ENCODE measurements at regions not wholly inside any gene's neighbourhood (a gene's known extent, or its start where the extent isn't known, plus 50 kb on each side); places are given as distances from the start of the nearest gene placed in this dataset.

- Mint-ChIP-seq H3K9me3 (no peaks in the 10 kb centered on the region), H3K4me1 (no peaks in the 10 kb centered on the region), H3K36me3 (ENCODE audit: low read depth) (no peaks in the 10 kb centered on the region), H3K4me3 (no peak overlapping the region), H3K27me3 (peaks cover 2% of the 10 kb centered on the region), H3K27ac (no peak overlapping the region)
- TF ChIP-seq, protein P1, sequence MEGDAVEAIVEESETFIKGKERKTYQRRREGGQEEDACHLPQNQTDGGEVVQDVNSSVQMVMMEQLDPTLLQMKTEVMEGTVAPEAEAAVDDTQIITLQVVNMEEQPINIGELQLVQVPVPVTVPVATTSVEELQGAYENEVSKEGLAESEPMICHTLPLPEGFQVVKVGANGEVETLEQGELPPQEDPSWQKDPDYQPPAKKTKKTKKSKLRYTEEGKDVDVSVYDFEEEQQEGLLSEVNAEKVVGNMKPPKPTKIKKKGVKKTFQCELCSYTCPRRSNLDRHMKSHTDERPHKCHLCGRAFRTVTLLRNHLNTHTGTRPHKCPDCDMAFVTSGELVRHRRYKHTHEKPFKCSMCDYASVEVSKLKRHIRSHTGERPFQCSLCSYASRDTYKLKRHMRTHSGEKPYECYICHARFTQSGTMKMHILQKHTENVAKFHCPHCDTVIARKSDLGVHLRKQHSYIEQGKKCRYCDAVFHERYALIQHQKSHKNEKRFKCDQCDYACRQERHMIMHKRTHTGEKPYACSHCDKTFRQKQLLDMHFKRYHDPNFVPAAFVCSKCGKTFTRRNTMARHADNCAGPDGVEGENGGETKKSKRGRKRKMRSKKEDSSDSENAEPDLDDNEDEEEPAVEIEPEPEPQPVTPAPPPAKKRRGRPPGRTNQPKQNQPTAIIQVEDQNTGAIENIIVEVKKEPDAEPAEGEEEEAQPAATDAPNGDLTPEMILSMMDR (IDR thresholded peaks at IDR 0.05): no peak
- no peak for DNase-seq
- ChIA-PET POLR2A (no interaction called here), CTCF (no interaction called here)
- intact Hi-C loops (cut with micrococcal nuclease): no loop called here
- ATAC-seq (ENCODE audit: low read depth): no peak
Observed at GRCh38 chr1:228905701-228906101, 170.4 kb downstream of the RHOU start.

- TF ChIP-seq, protein P1 (IDR thresholded peaks at IDR 0.05): no peak
- ATAC-seq (ENCODE audit: low read depth) (no peak), DNase-seq (no peak)
- CTCF ChIA-PET: no interaction called here
- POLR2A ChIA-PET: no interaction called here
- no peak overlapping the region for H3K4me3 Mint-ChIP-seq
- no peak overlapping the region for H3K27ac Mint-ChIP-seq
- peaks cover 2% of the 10 kb centered on the region for H3K27me3 Mint-ChIP-seq
- no peaks in the 10 kb centered on the region for H3K4me1 Mint-ChIP-seq
- no peaks in the 10 kb centered on the region for H3K36me3 Mint-ChIP-seq (ENCODE audit: low read depth)
- intact Hi-C loops (cut with micrococcal nuclease): no loop called here
- H3K9me3 Mint-ChIP-seq: no peaks in the 10 kb centered on the region
Observed at GRCh38 chr1:228906223-228906860, 171.1 kb downstream of the RHOU start.

DNA sequence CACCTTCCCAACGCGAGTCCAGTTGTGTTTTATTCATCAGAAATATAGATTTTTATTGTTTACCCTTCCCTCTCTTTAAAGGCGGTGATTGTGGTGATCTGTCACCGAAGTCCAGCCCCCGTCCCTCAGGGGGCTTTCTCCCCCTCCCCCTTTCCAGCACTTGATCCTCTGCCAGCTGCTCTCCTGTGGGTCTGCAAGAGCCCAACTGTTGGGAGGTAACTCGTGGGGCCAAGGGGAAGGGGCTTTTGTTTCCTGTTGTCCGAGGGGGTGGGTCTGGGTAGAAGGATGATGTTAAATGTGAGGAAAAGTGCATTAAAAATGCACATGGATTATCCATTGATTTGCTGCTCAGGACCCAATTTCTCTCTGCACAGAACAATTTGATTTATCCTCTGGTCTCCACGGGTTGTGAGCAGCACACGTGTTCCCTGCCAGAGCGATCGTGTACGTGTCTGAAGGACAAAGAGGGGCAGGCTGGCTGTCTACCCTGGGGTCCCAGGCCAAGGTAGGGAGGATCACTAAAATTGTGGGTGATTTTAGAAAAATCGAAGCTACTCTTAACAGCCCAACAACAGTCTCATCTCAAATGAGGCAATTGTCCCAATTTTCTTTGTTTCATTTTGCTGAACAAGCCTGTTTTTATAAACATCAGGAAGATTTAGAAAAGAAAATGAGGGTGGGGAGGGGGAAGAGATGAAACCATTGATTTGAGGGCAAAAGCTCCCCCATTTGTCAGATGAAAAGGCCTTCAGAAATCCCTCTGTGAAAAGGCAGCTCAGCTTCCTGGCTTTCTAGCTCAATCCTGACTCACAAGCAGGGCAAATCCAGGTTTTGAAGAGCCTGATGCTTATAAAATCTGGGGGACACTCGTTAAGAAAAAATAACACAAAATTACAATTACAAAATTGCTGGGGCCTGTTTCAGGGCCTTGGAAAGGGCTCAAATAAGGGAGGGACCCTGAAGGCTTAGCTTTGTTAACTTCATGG lies 176.2 kb downstream of the RHOU start:
- H3K4me3 Mint-ChIP-seq: no peak overlapping the region
- ATAC-seq (ENCODE audit: low read depth) (no peak), DNase-seq (no peak)
- ChIA-PET POLR2A (no interaction called here), CTCF (no interaction called here)
- no peaks in the 10 kb centered on the region for H3K36me3 Mint-ChIP-seq (ENCODE audit: low read depth)
- no peaks in the 10 kb centered on the region for H3K4me1 Mint-ChIP-seq
- intact Hi-C loops (cut with micrococcal nuclease): no loop called here
- TF ChIP-seq, protein P1 (IDR thresholded peaks at IDR 0.05): no peak
- no peak overlapping the region for H3K27ac Mint-ChIP-seq
- no peaks in the 10 kb centered on the region for H3K27me3 Mint-ChIP-seq
- H3K9me3 Mint-ChIP-seq: peaks cover 2% of the 10 kb centered on the region

DNA sequence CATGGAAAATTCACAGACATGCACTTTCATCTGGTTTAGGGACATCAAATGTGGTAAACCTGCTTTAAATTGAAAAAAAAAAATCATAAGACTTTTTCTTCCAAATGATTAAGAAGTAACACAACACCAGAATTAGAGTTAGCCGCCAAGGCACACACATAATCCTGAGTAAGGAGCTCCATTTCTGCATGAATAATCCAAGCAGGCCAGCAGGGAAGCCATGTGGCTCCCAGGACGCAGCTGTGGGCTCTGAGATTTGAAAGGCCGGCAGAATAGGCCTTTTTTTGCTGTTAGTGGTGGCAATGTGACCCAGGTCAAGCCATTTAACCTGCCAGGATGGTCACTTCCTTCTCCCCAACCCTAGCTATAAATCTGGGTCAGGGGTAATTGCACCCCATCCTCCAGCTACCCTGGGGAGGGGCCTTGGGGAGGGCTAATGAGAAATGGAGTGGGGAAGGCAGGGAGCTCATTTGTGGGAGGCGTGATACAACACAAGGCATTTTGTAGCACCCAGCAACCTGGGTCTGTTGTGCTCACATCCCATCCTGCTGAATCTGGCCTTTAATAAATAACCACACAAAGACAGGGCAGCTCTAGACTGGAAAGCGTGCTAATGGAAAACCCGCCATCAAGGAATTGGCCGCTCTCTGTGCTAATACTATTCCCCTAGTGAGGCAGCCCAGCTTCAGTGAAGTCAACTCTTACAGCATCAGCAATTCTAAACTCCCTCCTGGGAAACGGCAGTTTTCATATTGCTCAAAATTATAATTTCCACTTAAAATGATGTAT lies 178.5 kb downstream of the RHOU start:
- intact Hi-C loops (cut with micrococcal nuclease): no loop called here
- POLR2A ChIA-PET: no interaction called here
- Mint-ChIP-seq H3K27me3 (no peaks in the 10 kb centered on the region), H3K36me3 (ENCODE audit: low read depth) (no peaks in the 10 kb centered on the region), H3K27ac (no peak overlapping the region), H3K4me1 (no peaks in the 10 kb centered on the region), H3K9me3 (peaks cover 2% of the 10 kb centered on the region), H3K4me3 (no peak overlapping the region)
- TF ChIP-seq, protein P1 (IDR thresholded peaks at IDR 0.05): no peak
- DNase-seq (no peak), ATAC-seq (ENCODE audit: low read depth) (no peak)
- CTCF ChIA-PET: no interaction called here

DNA sequence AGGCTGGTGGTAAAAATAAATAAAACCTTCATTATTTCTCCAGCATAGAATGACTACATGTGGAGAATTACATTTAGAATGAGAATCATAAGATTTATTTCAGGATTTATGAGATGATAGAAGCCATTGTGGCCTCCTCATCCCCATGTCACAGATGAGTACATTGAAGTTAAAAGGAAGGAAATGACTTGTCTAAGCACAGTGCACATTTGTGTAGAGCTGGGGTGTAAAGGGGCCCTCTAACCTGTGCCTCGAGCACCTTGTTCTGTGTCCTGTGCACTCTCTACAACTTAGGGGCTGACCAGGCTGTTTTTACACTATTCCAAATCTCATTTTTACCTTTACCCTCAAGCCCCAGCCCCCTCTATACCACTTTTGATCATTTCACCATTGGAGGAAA lies 179.4 kb downstream of the RHOU start:
- TF ChIP-seq, protein P1 (IDR thresholded peaks at IDR 0.05): no peak
- Mint-ChIP-seq H3K36me3 (ENCODE audit: low read depth) (no peaks in the 10 kb centered on the region), H3K9me3 (peaks cover 2% of the 10 kb centered on the region), H3K4me1 (no peaks in the 10 kb centered on the region), H3K27me3 (no peaks in the 10 kb centered on the region), H3K4me3 (no peak overlapping the region), H3K27ac (no peak overlapping the region)
- intact Hi-C loops (cut with micrococcal nuclease): no loop called here
- CTCF ChIA-PET: no interaction called here
- DNase-seq (no peak), ATAC-seq (ENCODE audit: low read depth) (no peak)
- POLR2A ChIA-PET: no interaction called here

Data from activated B cell treated with CpG ODN at 0.5 μM for 24 hours (primary cell).